ENCODE measurements at regions not wholly inside any gene's neighbourhood (a gene's known extent, or its start where the extent isn't known, plus 50 kb on each side); places are given as distances from the start of the nearest gene placed in this dataset.

- Histone ChIP-seq H3K4me1 (ENCODE audit: insufficient read depth, poor library complexity, severe bottlenecking) (peaks cover 6% of the 10 kb centered on the region), H3K36me3 (ENCODE audit: low read depth) (no peaks in the 10 kb centered on the region), H3K27me3 (ENCODE audit: insufficient read depth, poor library complexity, severe bottlenecking) (no peaks in the 10 kb centered on the region), H3K4me3 (ENCODE audit: severe bottlenecking) (no peak overlapping the region), H3K9me3 (ENCODE audit: severe bottlenecking) (no peaks in the 10 kb centered on the region), H3K27ac (ENCODE audit: poor library complexity, severe bottlenecking) (no peak overlapping the region)
- DNase-seq (ENCODE audit: low spot score) (no peak), ATAC-seq (ENCODE audit: low read depth) (peak; percentile 83)
- TF ChIP-seq CTCF (IDR thresholded peaks at IDR 0.05; ENCODE audit: poor library complexity, severe bottlenecking), result no peak
Observed at GRCh38 chrX:120794525-120794975, 81.1 kb downstream of the CT47B1 start.

- no peak for DNase-seq (ENCODE audit: low spot score)
- no peak for ATAC-seq (ENCODE audit: low read depth)
- TF ChIP-seq CTCF (IDR thresholded peaks at IDR 0.05; ENCODE audit: poor library complexity, severe bottlenecking), result no peak
- Histone ChIP-seq H3K9me3 (ENCODE audit: severe bottlenecking) (no peaks in the 10 kb centered on the region), H3K4me1 (ENCODE audit: insufficient read depth, poor library complexity, severe bottlenecking) (peaks cover 6% of the 10 kb centered on the region), H3K4me3 (ENCODE audit: severe bottlenecking) (no peak overlapping the region), H3K27me3 (ENCODE audit: insufficient read depth, poor library complexity, severe bottlenecking) (no peaks in the 10 kb centered on the region), H3K36me3 (ENCODE audit: low read depth) (no peaks in the 10 kb centered on the region), H3K27ac (ENCODE audit: poor library complexity, severe bottlenecking) (no peak overlapping the region)
Observed at GRCh38 chrX:120793098-120793497, 82.6 kb downstream of the CT47B1 start.

- Histone ChIP-seq H3K4me3 (ENCODE audit: severe bottlenecking) (no peak overlapping the region), H3K36me3 (ENCODE audit: low read depth) (no peaks in the 10 kb centered on the region), H3K4me1 (ENCODE audit: insufficient read depth, poor library complexity, severe bottlenecking) (peaks cover 6% of the 10 kb centered on the region), H3K9me3 (ENCODE audit: severe bottlenecking) (no peaks in the 10 kb centered on the region), H3K27ac (ENCODE audit: poor library complexity, severe bottlenecking) (no peak overlapping the region), H3K27me3 (ENCODE audit: insufficient read depth, poor library complexity, severe bottlenecking) (no peaks in the 10 kb centered on the region)
- TF ChIP-seq CTCF (IDR thresholded peaks at IDR 0.05; ENCODE audit: poor library complexity, severe bottlenecking), result no peak
- DNase-seq (ENCODE audit: low spot score), result no peak
- ATAC-seq (ENCODE audit: low read depth), result 0 out of 3 replicates have a peak, but pooled peaks have one; percentile 42
Observed at GRCh38 chrX:120791013-120791643, 84.5 kb downstream of the CT47B1 start.

- no peak for TF ChIP-seq CTCF (IDR thresholded peaks at IDR 0.05; ENCODE audit: poor library complexity, severe bottlenecking)
- no peak for DNase-seq (ENCODE audit: low spot score)
- H3K27me3 ChIP-seq (ENCODE audit: insufficient read depth, poor library complexity, severe bottlenecking), result no peaks in the 10 kb centered on the region
- no peak overlapping the region for H3K4me3 ChIP-seq (ENCODE audit: severe bottlenecking)
- H3K36me3 ChIP-seq (ENCODE audit: low read depth), result no peaks in the 10 kb centered on the region
- no peak overlapping the region for H3K27ac ChIP-seq (ENCODE audit: poor library complexity, severe bottlenecking)
- no peak for ATAC-seq (ENCODE audit: low read depth)
- H3K9me3 ChIP-seq (ENCODE audit: severe bottlenecking), result no peaks in the 10 kb centered on the region
- peaks cover 6% of the 10 kb centered on the region for H3K4me1 ChIP-seq (ENCODE audit: insufficient read depth, poor library complexity, severe bottlenecking)
Observed at GRCh38 chrX:120790552-120790951, 85.1 kb downstream of the CT47B1 start.

- Histone ChIP-seq H3K27ac (ENCODE audit: poor library complexity, severe bottlenecking) (no peak overlapping the region), H3K27me3 (ENCODE audit: insufficient read depth, poor library complexity, severe bottlenecking) (no peaks in the 10 kb centered on the region), H3K4me1 (ENCODE audit: insufficient read depth, poor library complexity, severe bottlenecking) (peaks cover 4% of the 10 kb centered on the region), H3K4me3 (ENCODE audit: severe bottlenecking) (no peak overlapping the region), H3K36me3 (ENCODE audit: low read depth) (no peaks in the 10 kb centered on the region), H3K9me3 (ENCODE audit: severe bottlenecking) (no peaks in the 10 kb centered on the region)
- peak; percentile 55; the same call in 1 of the 3 replicates for ATAC-seq (ENCODE audit: low read depth)
- DNase-seq (ENCODE audit: low spot score), result no peak
- peak; percentile 74 for TF ChIP-seq CTCF (IDR thresholded peaks at IDR 0.05; ENCODE audit: poor library complexity, severe bottlenecking)
Observed at GRCh38 chrX:120790118-120790517, 85.5 kb downstream of the CT47B1 start.

Data from RWPE2 (cell line).